ENCODE measurements at regions not wholly inside any gene's neighbourhood (a gene's known extent, or its start where the extent isn't known, plus 50 kb on each side); places are given as distances from the start of the nearest gene placed in this dataset.

DNA sequence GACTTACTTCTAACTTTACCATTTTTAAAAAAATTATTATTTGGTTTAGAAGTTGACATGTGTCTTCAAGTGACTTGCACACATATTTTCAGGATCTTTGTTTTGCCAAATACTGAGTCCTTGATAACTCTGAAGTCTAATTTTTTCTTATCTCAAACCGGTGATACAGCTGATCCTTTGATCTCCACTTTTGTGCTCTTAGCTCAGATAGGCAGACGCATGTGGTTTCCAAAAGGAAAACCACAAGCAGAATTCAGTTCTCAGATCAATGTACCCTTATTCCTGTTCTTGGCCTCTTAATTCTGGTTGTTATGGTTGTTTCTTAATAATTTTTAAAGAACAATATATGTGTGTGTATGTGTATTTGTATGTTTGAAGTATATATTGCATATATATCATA is 238.3 kb upstream of the EDIL3 start:
- H2BK5ac ChIP-seq (ENCODE audit: insufficient read length, low read length), result no peak overlapping the region
- H4K8ac ChIP-seq (replicated peaks; ENCODE audit: insufficient read length, low read depth, low read length), result no peak overlapping the region
- H3K4me1 ChIP-seq (ENCODE audit: insufficient read depth, low read length), result no peaks in the 10 kb centered on the region
- no peaks in the 10 kb centered on the region for H3K36me3 Mint-ChIP-seq (ENCODE audit: insufficient read depth in 1 of 3, low read depth in 3 of 3)
- no peaks in the 10 kb centered on the region for H3K9me3 Mint-ChIP-seq
- H2AK5ac ChIP-seq (ENCODE audit: insufficient read length, low read length), result no peak overlapping the region
- H3K9me3 ChIP-seq (ENCODE audit: control insufficient read depth, low read depth, low read length), result no peaks in the 10 kb centered on the region
- no peak for DNase-seq
- no peaks in the 10 kb centered on the region for H3K79me2 ChIP-seq (ENCODE audit: insufficient read depth, low read length)
- no peak overlapping the region for H2BK120ac ChIP-seq (ENCODE audit: low read depth, low read length, poor library complexity, severe bottlenecking)
- no peak overlapping the region for H3K27ac Mint-ChIP-seq
- no peak overlapping the region for H3K4me3 Mint-ChIP-seq
- no peak overlapping the region for H2AFZ ChIP-seq (ENCODE audit: low read length)
- H2BK12ac ChIP-seq (ENCODE audit: insufficient read length, low read depth, low read length), result no peak overlapping the region
- H2BK20ac ChIP-seq (ENCODE audit: low read depth, low read length, poor library complexity, severe bottlenecking), result no peak overlapping the region
- no peak overlapping the region for H3K56ac ChIP-seq (ENCODE audit: insufficient read length, low read depth, low read length)
- no peak overlapping the region for H3K14ac ChIP-seq (ENCODE audit: insufficient read depth, low read length)
- no peaks in the 10 kb centered on the region for H3K79me1 ChIP-seq (ENCODE audit: insufficient read depth, low read depth, low read length, poor library complexity, severe bottlenecking)
- H2BK15ac ChIP-seq (ENCODE audit: low read depth, low read length), result no peak overlapping the region
- H3K27me3 ChIP-seq (ENCODE audit: insufficient read depth, low read length), result no peaks in the 10 kb centered on the region
- H3K27ac ChIP-seq (ENCODE audit: insufficient read length, low read depth, low read length), result no peak overlapping the region
- no peaks in the 10 kb centered on the region for H3K23me2 ChIP-seq (ENCODE audit: insufficient read length, low read depth, low read length, poor library complexity, severe bottlenecking)
- no peak overlapping the region for H3K4me2 ChIP-seq (ENCODE audit: insufficient read depth, insufficient read length, low read length)
- no CpG with 5 or more reads among the region's 2 CpGs for WGBS (ENCODE audit: extremely low coverage, insufficient read length, low lambda C conversion rate)
- H3K27me3 Mint-ChIP-seq (ENCODE audit: low read depth), result no peaks in the 10 kb centered on the region
- H3K23ac ChIP-seq (ENCODE audit: insufficient read length, low read depth, low read length), result no peak overlapping the region
- H4K20me1 ChIP-seq (ENCODE audit: control insufficient read depth, insufficient read depth, insufficient read length), result no peaks in the 10 kb centered on the region
- no peak overlapping the region for H3T11ph ChIP-seq (ENCODE audit: low read length)
- H3K4me1 Mint-ChIP-seq, result no peaks in the 10 kb centered on the region
- H3K9ac ChIP-seq (ENCODE audit: extremely low read depth, insufficient read length, low read length), result no peak overlapping the region
- no peak overlapping the region for H3K18ac ChIP-seq (ENCODE audit: insufficient read length, low read depth, low read length)
- no peak for TF ChIP-seq CTCF (conservative IDR thresholded peaks at IDR 0.05)
- H4K91ac ChIP-seq (ENCODE audit: insufficient read length, low read depth, low read length), result no peak overlapping the region
- no peak overlapping the region for H4K5ac ChIP-seq (ENCODE audit: insufficient read length, low read depth, low read length)
- no peak overlapping the region for H3K4ac ChIP-seq (ENCODE audit: low read depth, low read length)
